ENCODE measurements at regions not wholly inside any gene's neighbourhood (a gene's known extent, or its start where the extent isn't known, plus 50 kb on each side); places are given as distances from the start of the nearest gene placed in this dataset.
"Not testable (repeated sequence)": the region's sequence is repeated elsewhere in the genome, so short reads cannot be mapped to it uniquely, and the experiment has no call there.

DNA sequence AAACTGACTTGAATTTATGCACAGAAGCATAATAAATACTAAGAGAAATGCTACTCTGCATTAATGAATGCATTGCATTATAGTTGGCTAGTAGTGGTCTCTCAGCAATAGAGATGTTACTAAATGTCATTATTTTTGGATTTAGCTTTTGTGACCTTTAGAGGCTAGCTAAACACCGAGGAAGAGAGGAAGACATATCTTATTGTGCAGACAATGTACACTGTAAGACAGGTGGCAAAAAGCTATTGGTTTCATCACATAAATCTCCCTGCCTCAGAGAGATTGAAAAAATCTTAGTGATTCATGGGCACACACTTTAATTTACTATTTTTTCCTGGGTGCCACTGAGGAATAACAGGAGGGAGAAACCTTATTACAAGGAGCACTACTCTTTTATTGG, 435.9 kb downstream of the TMEM232 start:
- TF ChIP-seq, protein P1, sequence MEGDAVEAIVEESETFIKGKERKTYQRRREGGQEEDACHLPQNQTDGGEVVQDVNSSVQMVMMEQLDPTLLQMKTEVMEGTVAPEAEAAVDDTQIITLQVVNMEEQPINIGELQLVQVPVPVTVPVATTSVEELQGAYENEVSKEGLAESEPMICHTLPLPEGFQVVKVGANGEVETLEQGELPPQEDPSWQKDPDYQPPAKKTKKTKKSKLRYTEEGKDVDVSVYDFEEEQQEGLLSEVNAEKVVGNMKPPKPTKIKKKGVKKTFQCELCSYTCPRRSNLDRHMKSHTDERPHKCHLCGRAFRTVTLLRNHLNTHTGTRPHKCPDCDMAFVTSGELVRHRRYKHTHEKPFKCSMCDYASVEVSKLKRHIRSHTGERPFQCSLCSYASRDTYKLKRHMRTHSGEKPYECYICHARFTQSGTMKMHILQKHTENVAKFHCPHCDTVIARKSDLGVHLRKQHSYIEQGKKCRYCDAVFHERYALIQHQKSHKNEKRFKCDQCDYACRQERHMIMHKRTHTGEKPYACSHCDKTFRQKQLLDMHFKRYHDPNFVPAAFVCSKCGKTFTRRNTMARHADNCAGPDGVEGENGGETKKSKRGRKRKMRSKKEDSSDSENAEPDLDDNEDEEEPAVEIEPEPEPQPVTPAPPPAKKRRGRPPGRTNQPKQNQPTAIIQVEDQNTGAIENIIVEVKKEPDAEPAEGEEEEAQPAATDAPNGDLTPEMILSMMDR (IDR thresholded peaks at IDR 0.05; ENCODE audit: low read depth, low read length, missing control alignments) = no peak

DNA sequence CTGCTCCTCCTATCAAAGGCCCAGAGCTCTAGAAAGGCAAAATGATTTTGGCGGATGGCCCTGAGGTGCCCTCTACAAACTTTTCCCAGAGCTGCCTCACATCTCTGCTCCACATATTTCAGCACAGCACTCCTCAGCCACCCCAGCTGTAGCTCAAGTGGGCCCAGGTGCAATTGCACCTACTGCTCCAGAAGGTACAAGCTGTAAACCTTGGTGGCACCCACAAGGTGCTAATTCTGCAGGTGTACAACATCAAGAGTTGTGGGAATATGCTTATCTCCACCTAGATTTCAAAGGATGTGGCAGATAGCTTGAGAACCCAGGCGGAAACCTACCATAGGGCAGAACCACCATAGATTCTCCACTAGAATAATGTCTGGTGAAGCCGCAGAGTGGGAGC, 432.2 kb downstream of the TMEM232 start:
- TF ChIP-seq, protein P1 (IDR thresholded peaks at IDR 0.05; ENCODE audit: low read depth, low read length, missing control alignments) = no peak
- in situ Hi-C loops (cut with HindIII; ENCODE audit: low sequenced_read_pairs) = no loop called here
- H3K4me3 ChIP-seq (ENCODE audit: low read depth, low read length) = no peak overlapping the region
- DNase-seq (ENCODE audit: low read depth) = no peak

More for the DNA sequence above, 435.9 kb downstream of the TMEM232 start:
- H3K4me3 ChIP-seq (ENCODE audit: low read depth, low read length) = no peak overlapping the region
- in situ Hi-C loops (cut with HindIII; ENCODE audit: low sequenced_read_pairs) = no loop called here
- no peak for DNase-seq (ENCODE audit: low read depth)

DNA sequence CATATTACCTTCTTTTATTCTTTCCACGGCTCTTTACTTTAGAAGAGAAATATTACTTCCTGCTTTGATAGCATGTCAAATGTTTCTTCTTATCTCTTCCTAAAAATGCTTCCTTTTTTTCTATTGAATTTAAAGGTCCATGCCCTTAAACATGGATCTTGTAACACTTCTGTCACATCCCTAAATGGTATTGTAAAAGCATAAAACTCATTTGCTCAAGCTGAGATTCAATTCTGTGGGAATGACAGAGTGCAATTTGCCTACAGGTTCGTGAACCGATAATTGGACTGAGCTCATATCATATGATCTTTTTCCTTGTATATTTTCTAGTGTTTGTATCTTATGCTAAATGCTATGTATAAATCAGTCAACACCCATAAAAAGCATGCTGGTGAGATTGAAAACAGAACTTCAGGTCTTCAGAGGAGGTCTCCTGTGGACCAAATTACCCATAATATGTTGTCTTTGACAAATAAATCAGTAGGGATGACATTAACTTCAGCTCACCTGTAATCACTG, 429.3 kb downstream of the TMEM232 start:
- in situ Hi-C loops (cut with HindIII; ENCODE audit: low sequenced_read_pairs) = no loop called here
- no peak overlapping the region for H3K4me3 ChIP-seq (ENCODE audit: low read depth, low read length)
- DNase-seq (ENCODE audit: low read depth) = no peak
- TF ChIP-seq, protein P1 (IDR thresholded peaks at IDR 0.05; ENCODE audit: low read depth, low read length, missing control alignments) = no peak

DNA sequence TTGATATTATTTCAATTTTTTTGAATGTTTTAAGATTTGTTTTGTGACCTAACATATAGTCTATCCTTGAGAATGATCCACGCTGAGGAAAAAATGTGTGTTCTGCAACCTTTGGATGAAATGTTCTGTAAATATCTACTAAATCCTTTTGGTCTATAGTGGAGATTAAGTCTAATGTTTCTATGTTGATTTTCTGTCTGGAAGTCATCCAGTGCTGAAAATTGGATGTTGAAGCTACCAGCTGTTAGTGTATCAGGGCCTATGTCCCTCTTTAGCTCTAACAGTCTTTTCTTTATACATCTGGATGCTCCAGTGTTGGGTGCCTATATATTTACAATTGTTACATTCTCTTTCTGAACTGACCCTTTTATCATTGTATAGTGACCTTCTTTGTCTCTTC, 422.3 kb downstream of the TMEM232 start:
- in situ Hi-C loops (cut with HindIII; ENCODE audit: low sequenced_read_pairs) = no loop called here

DNA sequence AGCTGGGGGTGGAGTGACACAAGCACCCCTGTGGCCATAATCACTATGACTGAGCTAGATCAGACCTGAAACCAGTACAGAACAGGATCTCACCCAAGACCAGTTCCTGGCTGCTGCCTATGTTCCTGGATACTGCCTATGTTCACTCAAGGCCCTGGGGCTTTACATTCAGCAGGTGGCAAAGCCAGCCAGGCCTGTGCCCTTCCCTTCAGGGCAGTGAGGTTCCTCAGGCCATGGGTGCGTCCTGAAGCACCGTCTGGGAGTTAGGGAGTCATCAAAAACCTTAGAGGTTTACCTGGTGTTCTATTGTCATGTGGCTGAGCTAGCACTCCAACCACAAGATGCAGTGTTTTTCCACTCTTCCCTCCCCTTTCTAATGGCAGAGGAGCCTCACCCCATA, 419.8 kb downstream of the TMEM232 start:
- TF ChIP-seq, protein P1 (IDR thresholded peaks at IDR 0.05; ENCODE audit: low read depth, low read length, missing control alignments) = no peak
- in situ Hi-C loops (cut with HindIII; ENCODE audit: low sequenced_read_pairs) = no loop called here
- no peak overlapping the region for H3K4me3 ChIP-seq (ENCODE audit: low read depth, low read length)
- no peak for DNase-seq (ENCODE audit: low read depth)

More for the DNA sequence above, 422.3 kb downstream of the TMEM232 start:
- DNase-seq (ENCODE audit: low read depth) = no peak
- H3K4me3 ChIP-seq (ENCODE audit: low read depth, low read length) = no peak overlapping the region
- TF ChIP-seq, protein P1 (IDR thresholded peaks at IDR 0.05; ENCODE audit: low read depth, low read length, missing control alignments) = no peak

DNA sequence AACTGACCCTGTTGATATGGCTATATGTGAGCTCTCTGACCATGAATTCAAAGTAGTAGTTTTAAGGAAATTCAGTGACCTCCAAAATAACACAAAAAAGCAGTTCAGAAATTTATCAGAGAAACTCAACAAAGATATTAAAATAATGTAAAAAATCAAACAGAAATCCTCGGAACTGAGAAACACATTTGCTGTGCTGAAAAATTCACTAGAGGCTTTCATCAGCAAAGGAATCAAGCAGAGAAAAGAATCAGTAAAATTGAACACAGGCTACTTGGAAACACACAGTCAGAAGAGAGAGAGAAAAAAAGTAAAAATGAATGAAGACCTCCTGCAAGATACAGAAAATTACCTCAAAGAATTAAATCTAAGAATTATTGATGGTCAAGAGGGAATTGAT, 417.2 kb downstream of the TMEM232 start:
- in situ Hi-C loops (cut with HindIII; ENCODE audit: low sequenced_read_pairs) = no loop called here

DNA sequence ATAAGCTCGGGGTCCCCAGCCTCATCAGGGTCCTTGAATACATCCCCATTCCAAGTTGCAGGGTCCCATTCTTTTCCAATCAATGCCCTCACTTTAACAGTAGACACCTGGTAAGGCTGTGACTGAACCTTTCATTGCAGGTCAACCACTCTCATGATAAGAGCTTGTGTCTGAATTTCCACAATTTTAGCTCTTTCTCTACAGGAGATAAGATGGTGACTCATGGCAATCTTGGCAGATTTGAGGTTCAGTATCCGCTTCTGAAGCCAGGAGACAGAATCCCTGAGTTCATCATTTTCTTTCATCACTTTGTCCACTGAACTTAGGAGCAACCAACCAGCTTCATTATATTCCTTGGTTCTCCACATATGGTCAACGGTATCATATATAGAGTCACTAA, 409.9 kb downstream of the TMEM232 start:
- in situ Hi-C loops (cut with HindIII; ENCODE audit: low sequenced_read_pairs); H3K4me3 ChIP-seq (ENCODE audit: low read depth, low read length); DNase-seq (ENCODE audit: low read depth): not testable (repeated sequence)

More for the DNA sequence above, 417.2 kb downstream of the TMEM232 start:
- DNase-seq (ENCODE audit: low read depth) = no peak
- H3K4me3 ChIP-seq (ENCODE audit: low read depth, low read length) = no peak overlapping the region
- TF ChIP-seq, protein P1 (IDR thresholded peaks at IDR 0.05; ENCODE audit: low read depth, low read length, missing control alignments) = no peak

Data from astrocyte of the cerebellum (primary cell).